CD4-positive, alpha-beta T cell (primary cell): ENCODE measurements at regions not wholly inside any gene's neighbourhood (a gene's known extent, or its start where the extent isn't known, plus 50 kb on each side); places are given as distances from the start of the nearest gene placed in this dataset.

Experiments used
- ATAC-seq: fragments of 200-7000 bp; cut with Tn5 transposase; one replicate; pipeline ENCODE4 v1.10.0; 2022; ENCODE audit warnings: mild to moderate bottlenecking; ENCODE audit not compliant: poor library complexity
- CTCF ChIA-PET: fragments of 350-600 bp; sonication (Branson Sonifier 250); formaldehyde crosslinking; loops from one replicate; lab custom pipeline; 2021; ENCODE audit warnings: antibody characterized with exemption, inconsistent platforms; lab: Charles Lee
- POLR2A ChIA-PET: fragments of 350-600 bp; sonication (Branson Sonifier 250); formaldehyde crosslinking; loops from one replicate; lab custom pipeline; 2021; ENCODE audit warnings: antibody characterized with exemption, inconsistent platforms; lab: Charles Lee
- DNase-seq, 14 experiments: peaks; one replicate each; pipeline ENCODE4 v3.0.0-alpha.2; 2013 to 2020; ENCODE audit warnings: mixed read lengths in 2 of 14
- H3K27ac ChIP-seq, 2 donors: one replicate each; pipeline versions ENCODE4 v1.5.1 to v1.7.0; 2013; ENCODE audit warnings: low read length in 2 of 2, low read depth in 1 of 2, mild to moderate bottlenecking in 1 of 2
- H3K27me3 ChIP-seq, 2 experiments: 1 replicate in 1 of 2; 2 replicates in 1 of 2; pipeline versions ENCODE4 v1.6.1 to v1.7.0; 2013; ENCODE audit warnings: low read length in 2 of 2, control low read depth in 1 of 2, mild to moderate bottlenecking in 1 of 2, moderate library complexity in 1 of 2; ENCODE audit not compliant: insufficient read depth in 2 of 2, control insufficient read depth in 1 of 2
- H3K36me3 ChIP-seq: one replicate; pipeline ENCODE4 v1.6.1; 2013; ENCODE audit warnings: low read length, control low read depth; ENCODE audit not compliant: insufficient read depth
- H3K4me1 ChIP-seq: one replicate; pipeline ENCODE4 v1.6.1; 2013; ENCODE audit warnings: low read length, control low read depth; ENCODE audit not compliant: insufficient read depth
- H3K4me3 ChIP-seq: one replicate; pipeline ENCODE4 v1.5.1; 2013; ENCODE audit warnings: mild to moderate bottlenecking, low read length, moderate library complexity
- H3K9me3 ChIP-seq, 2 experiments: 1 replicate in 1 of 2; 2 replicates in 1 of 2; pipeline versions ENCODE4 v1.6.1 to v1.7.0; 2013; ENCODE audit warnings: low read length in 2 of 2, mild to moderate bottlenecking in 2 of 2, control low read depth in 1 of 2, moderate library complexity in 1 of 2; ENCODE audit not compliant: control insufficient read depth in 1 of 2, insufficient read depth in 1 of 2
- H3K27ac Mint-ChIP-seq: one replicate; pipeline ENCODE4 v1.8.0; 2020; ENCODE audit warnings: mixed read lengths
- H3K27me3 Mint-ChIP-seq: one replicate; pipeline ENCODE4 v1.8.0; 2021; ENCODE audit warnings: mixed read lengths
- H3K36me3 Mint-ChIP-seq: one replicate; pipeline ENCODE4 v1.8.0; 2021; ENCODE audit warnings: low read depth, mixed read lengths
- H3K4me1 Mint-ChIP-seq: one replicate; pipeline ENCODE4 v1.8.0; 2021; ENCODE audit warnings: low read depth, mixed read lengths
- H3K4me3 Mint-ChIP-seq: one replicate; pipeline ENCODE4 v1.8.0; 2020; ENCODE audit warnings: mild to moderate bottlenecking, mixed read lengths
- H3K9me3 Mint-ChIP-seq: one replicate; pipeline ENCODE4 v1.8.0; 2020; ENCODE audit warnings: mixed read lengths
- intact Hi-C, 2 experiments: fragments of 100-400 bp; cut with DNase I in 1 of 2; cut with micrococcal nuclease in 1 of 2; formaldehyde crosslinking; loops; one replicate each; pipeline versions ENCODE4 v1.15.1 to v1.9.0; 2023 to 2025; cut with DNase I, micrococcal nuclease
- TF ChIP-seq, protein P1 (sequence below): fragments of 200-600 bp; IDR thresholded peaks from one replicate; pipeline ENCODE4 v1.8.0; 2022; ENCODE audit warnings: antibody characterized with exemption, mild to moderate bottlenecking

DNA sequence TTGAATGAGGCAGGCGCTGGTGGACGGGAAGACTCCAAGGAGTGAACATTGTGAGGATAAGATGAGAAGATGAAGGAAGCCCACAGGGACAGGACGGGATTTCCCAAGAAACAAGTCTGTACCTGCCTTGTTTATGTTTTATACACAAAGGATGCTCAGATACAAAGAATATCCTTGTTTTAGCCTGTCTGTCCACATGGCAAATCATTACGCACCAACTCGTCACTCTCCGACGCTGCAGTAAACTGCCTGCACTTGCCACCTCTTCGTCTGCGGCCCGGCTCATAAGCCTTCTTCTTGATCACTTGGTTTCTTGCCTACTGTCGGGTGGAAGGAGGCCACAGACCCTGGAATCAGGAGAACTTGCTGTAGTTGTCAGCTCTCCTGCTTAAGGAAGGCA lies 85.4 kb downstream of the CD83 start:
- Mint-ChIP-seq H3K4me3 (no peak overlapping the region), H3K27ac (no peak overlapping the region), H3K4me1 (no peaks in the 10 kb centered on the region), H3K27me3 (no peaks in the 10 kb centered on the region), H3K9me3 (peaks cover 2% of the 10 kb centered on the region), H3K36me3 (no peaks in the 10 kb centered on the region)
- TF ChIP-seq, protein P1, sequence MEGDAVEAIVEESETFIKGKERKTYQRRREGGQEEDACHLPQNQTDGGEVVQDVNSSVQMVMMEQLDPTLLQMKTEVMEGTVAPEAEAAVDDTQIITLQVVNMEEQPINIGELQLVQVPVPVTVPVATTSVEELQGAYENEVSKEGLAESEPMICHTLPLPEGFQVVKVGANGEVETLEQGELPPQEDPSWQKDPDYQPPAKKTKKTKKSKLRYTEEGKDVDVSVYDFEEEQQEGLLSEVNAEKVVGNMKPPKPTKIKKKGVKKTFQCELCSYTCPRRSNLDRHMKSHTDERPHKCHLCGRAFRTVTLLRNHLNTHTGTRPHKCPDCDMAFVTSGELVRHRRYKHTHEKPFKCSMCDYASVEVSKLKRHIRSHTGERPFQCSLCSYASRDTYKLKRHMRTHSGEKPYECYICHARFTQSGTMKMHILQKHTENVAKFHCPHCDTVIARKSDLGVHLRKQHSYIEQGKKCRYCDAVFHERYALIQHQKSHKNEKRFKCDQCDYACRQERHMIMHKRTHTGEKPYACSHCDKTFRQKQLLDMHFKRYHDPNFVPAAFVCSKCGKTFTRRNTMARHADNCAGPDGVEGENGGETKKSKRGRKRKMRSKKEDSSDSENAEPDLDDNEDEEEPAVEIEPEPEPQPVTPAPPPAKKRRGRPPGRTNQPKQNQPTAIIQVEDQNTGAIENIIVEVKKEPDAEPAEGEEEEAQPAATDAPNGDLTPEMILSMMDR = no peak
- intact Hi-C loops = no loop called here
- Histone ChIP-seq H3K4me1 (no peaks in the 10 kb centered on the region), H3K9me3 (no peaks in the 10 kb centered on the region), H3K4me3 (no peak overlapping the region), H3K36me3 (no peaks in the 10 kb centered on the region), H3K27ac (no peak overlapping the region), H3K27me3 (no peaks in the 10 kb centered on the region)
- no peak for ATAC-seq
- POLR2A ChIA-PET = no interaction called here
- no peak for DNase-seq
- CTCF ChIA-PET = no interaction called here

DNA sequence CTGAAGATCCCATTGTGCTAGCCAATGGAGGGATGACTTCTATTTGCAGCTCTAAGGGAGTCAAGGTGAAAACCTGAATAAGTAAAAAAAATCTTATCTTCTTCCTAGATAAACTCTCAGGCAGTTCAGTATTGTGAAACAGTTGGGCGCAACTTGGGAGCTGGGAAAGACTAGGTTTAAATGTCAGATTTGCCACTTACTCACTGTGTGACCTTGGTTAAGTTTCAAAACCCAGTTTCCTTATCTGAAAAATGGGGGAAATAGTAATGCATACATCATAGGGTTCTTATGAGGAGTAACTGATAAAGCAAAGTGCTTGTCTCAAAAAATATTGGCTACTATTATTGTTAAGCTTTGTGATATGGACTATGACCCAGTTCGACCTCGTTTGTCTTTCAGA lies 88.8 kb downstream of the CD83 start:
- DNase-seq (no peak), ATAC-seq (no peak)
- CTCF ChIA-PET = interaction anchor here (0.8 kb wide), 1 partner anchor 81 kb away, joined by 3 read pairs; no protein-coding TSS in a partner anchor
- Mint-ChIP-seq H3K27me3 (no peaks in the 10 kb centered on the region), H3K27ac (no peak overlapping the region), H3K36me3 (no peaks in the 10 kb centered on the region), H3K9me3 (no peaks in the 10 kb centered on the region), H3K4me3 (no peak overlapping the region), H3K4me1 (peaks cover 4% of the 10 kb centered on the region)
- POLR2A ChIA-PET = interaction anchor here (0.6 kb wide), 2 partner anchors 578 to 1250 kb away, joined by 3 to 4 read pairs; no protein-coding TSS in a partner anchor
- Histone ChIP-seq H3K27me3 (no peaks in the 10 kb centered on the region), H3K9me3 (no peaks in the 10 kb centered on the region), H3K27ac (no peak overlapping the region), H3K4me1 (peaks cover 13% of the 10 kb centered on the region), H3K36me3 (no peaks in the 10 kb centered on the region), H3K4me3 (no peak overlapping the region)
- intact Hi-C loops = no loop called here
- TF ChIP-seq, protein P1 = no peak

GRCh38 chr6:14207448-14207847 lies 89.9 kb downstream of the CD83 start:
- Histone ChIP-seq H3K27me3 (no peaks in the 10 kb centered on the region), H3K36me3 (no peaks in the 10 kb centered on the region), H3K9me3 (no peaks in the 10 kb centered on the region), H3K27ac (no peak overlapping the region), H3K4me1 (peaks cover 22% of the 10 kb centered on the region), H3K4me3 (no peak overlapping the region)
- Mint-ChIP-seq H3K4me1 (peaks cover 13% of the 10 kb centered on the region), H3K27ac (no peak overlapping the region), H3K4me3 (no peak overlapping the region), H3K9me3 (no peaks in the 10 kb centered on the region), H3K27me3 (no peaks in the 10 kb centered on the region), H3K36me3 (no peaks in the 10 kb centered on the region)
- CTCF ChIA-PET = no interaction called here
- intact Hi-C loops = no loop called here
- POLR2A ChIA-PET = no interaction called here
- DNase-seq (no peak), ATAC-seq (no peak)
- TF ChIP-seq, protein P1 = no peak
